Upper lobe of left lung (tissue), 4 donors: ENCODE measurements at regions not wholly inside any gene's neighbourhood (a gene's known extent, or its start where the extent isn't known, plus 50 kb on each side); places are given as distances from the start of the nearest gene placed in this dataset.

Source experiments
- POLR2A ChIP-seq, 4 donors: fragments of 450-650 bp; IDR thresholded peaks; one replicate each; pipeline ENCODE4 v1.5.1; 2016 to 2017; ENCODE audit warnings: antibody characterized with exemption in 4 of 4, mild to moderate bottlenecking in 2 of 4
- TF ChIP-seq, protein P1 (sequence below), 6 experiments: fragments of 450-650 bp in 4 of 6; fragments of 200-600 bp in 2 of 6; sonication (generic) in 2 of 6; IDR thresholded peaks; one replicate each; pipeline ENCODE4 v1.5.1; 2016 to 2019; ENCODE audit warnings: antibody characterized with exemption in 6 of 6

DNA sequence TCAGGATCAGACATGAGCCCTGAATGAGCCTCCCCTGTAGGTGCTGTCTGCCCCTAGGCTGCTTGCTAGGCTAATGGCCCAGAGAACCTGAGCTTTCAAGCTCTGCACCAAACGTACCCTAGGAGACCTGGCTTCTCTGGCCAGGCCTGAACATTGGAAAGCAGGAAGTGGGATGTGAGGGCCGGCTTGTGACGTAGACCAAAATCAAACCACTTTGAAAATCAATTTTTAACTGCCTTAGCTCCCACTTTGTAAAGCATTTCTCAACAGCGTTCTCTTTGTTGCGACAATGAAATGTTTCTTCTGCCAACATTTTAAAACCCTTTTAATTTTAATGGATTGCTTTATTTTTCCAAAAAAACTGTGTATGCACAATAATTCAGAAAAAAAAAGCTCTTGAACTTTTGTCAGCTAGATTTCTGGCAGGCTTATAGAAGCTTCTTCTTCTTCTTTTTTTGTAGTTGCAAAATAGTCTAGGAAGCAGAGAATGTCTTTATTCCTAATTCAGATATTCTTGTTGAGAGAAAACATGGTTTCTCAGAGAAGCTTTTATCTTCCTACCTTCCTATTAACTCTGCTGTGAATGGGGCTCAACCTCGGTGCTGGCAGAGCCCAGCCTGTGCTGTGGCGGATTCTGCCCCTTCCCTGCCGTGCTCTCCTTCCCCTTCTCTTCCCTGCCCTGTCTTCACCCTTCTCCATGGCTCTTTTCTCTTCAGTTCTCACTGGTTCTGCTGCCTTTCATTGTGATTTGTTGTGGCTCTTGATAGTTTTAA, 145.2 kb upstream of the SFRP2 start:
- TF ChIP-seq, protein P1, sequence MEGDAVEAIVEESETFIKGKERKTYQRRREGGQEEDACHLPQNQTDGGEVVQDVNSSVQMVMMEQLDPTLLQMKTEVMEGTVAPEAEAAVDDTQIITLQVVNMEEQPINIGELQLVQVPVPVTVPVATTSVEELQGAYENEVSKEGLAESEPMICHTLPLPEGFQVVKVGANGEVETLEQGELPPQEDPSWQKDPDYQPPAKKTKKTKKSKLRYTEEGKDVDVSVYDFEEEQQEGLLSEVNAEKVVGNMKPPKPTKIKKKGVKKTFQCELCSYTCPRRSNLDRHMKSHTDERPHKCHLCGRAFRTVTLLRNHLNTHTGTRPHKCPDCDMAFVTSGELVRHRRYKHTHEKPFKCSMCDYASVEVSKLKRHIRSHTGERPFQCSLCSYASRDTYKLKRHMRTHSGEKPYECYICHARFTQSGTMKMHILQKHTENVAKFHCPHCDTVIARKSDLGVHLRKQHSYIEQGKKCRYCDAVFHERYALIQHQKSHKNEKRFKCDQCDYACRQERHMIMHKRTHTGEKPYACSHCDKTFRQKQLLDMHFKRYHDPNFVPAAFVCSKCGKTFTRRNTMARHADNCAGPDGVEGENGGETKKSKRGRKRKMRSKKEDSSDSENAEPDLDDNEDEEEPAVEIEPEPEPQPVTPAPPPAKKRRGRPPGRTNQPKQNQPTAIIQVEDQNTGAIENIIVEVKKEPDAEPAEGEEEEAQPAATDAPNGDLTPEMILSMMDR (IDR thresholded peaks at IDR 0.05) = no peak
- no peak for TF ChIP-seq POLR2A (IDR thresholded peaks at IDR 0.05)
